HG03520 (cell line): ENCODE measurements at regions not wholly inside any gene's neighbourhood (a gene's known extent, or its start where the extent isn't known, plus 50 kb on each side); places are given as distances from the start of the nearest gene placed in this dataset.

Experiments
- ATAC-seq: cut with Tn5 transposase; IDR thresholded peaks from one replicate; pipeline ENCODE4 v1.9.1; 2021; ENCODE audit warnings: mild to moderate bottlenecking, moderate library complexity; ENCODE audit not compliant: unreplicated experiment

GRCh38 chr16:73764321-73764720, 532.3 kb upstream of the PSMD7 start:
- ATAC-seq: no peak

- ATAC-seq: no peak
Measured at GRCh38 chr16:73756289-73757178, 540.1 kb upstream of the PSMD7 start.

- ATAC-seq: no peak
Measured at GRCh38 chr16:73753931-73754330, 542.7 kb upstream of the PSMD7 start.

GRCh38 chr16:73750639-73751038, 546.0 kb upstream of the PSMD7 start:
- ATAC-seq: no peak

- no peak for ATAC-seq
Measured at GRCh38 chr16:73747328-73747727, 549.3 kb upstream of the PSMD7 start.

GRCh38 chr16:73746554-73746953, 550.1 kb upstream of the PSMD7 start:
- no peak for ATAC-seq

- ATAC-seq: no peak
Measured at GRCh38 chr16:73743665-73744496, 552.7 kb upstream of the PSMD7 start.

- no peak for ATAC-seq
Measured at GRCh38 chr16:73739049-73739769, 557.4 kb upstream of the PSMD7 start.

- ATAC-seq: no peak
Measured at GRCh38 chr16:73738266-73738665, 558.3 kb upstream of the PSMD7 start.

- ATAC-seq: no peak
Measured at GRCh38 chr16:73737637-73738036, 559.0 kb upstream of the PSMD7 start.

DNA sequence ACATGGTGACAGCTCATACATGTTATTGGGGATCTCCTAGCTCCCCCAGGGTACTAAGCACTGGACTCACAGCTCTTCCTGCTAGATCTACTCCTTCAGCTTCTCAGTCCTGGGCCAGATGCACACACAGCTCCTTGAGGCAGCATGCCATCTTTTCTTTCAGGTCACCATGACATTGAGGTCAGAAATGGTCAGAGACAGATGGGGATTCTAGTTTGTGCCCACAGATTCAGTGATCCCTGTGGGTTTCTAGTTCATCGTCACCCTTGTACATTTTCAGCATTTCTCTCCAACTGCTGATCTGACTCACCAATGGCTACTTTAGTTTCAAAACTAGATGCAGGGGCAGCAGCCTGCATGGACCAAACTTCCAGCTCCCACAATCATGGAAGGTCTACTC, 560.7 kb upstream of the PSMD7 start:
- no peak for ATAC-seq

GRCh38 chr16:73735018-73735417, 561.6 kb upstream of the PSMD7 start:
- peak; percentile 65 for ATAC-seq

- ATAC-seq: no peak
Measured at GRCh38 chr16:73732681-73733080, 563.9 kb upstream of the PSMD7 start.

GRCh38 chr16:73732143-73732542, 564.5 kb upstream of the PSMD7 start:
- no peak for ATAC-seq

GRCh38 chr16:73730481-73731090, 566.0 kb upstream of the PSMD7 start:
- no peak for ATAC-seq

- no peak for ATAC-seq
Measured at GRCh38 chr16:73725156-73725555, 571.5 kb upstream of the PSMD7 start.

DNA sequence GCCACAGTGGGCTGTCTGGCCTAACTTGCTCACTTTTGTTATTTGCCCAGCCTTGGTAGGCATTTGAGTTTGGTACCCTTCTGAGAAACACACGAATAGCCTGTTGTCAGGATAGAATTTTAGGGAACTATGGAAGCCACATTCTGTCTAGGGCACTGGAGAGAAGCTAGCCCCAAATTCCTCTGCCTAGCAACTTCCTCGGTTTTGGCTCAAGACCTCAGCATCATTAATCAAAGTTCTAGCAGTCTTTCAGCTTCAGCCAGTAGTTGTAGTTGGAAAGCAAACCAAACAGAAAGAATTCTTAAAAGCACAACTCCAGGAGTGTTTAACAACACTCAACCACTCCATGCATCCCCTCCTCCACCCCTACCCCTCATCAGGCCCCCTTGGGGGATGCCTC, 572.1 kb upstream of the PSMD7 start:
- no peak for ATAC-seq

DNA sequence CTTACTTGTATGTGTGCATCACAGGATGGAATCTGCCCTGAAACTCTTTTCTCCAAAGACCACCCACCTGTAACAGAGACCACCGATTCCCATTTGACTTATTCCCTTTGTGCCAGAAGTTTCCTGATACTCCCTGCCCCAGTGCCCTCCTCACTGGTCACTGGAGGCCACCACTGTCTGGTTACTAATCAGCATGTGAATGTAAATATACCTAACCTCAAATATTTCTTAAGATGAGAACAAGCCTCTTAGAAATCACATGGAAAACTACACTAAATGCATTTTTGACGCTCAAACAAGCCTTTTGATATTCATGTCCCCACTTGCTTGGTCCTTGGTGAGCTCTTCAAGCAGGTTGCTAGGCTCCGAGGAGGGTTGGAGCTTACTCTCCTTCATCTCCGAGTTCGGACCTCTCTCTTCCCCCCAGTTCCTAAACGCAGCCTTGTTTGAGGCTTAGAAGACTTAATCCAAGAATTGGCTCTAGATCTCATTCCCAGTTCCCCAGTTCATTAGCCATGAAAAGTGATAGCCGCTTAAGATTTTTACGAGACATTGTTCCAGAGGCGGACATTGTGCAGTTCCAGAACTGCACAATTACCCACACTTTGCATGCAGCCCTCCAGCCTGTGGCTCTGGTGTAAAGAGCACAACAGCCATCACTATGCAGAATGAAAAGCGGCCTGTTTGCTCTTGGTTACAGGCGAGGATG, 579.2 kb upstream of the PSMD7 start:
- ATAC-seq: no peak

- no peak for ATAC-seq
Measured at GRCh38 chr16:73714976-73715375, 581.6 kb upstream of the PSMD7 start.

DNA sequence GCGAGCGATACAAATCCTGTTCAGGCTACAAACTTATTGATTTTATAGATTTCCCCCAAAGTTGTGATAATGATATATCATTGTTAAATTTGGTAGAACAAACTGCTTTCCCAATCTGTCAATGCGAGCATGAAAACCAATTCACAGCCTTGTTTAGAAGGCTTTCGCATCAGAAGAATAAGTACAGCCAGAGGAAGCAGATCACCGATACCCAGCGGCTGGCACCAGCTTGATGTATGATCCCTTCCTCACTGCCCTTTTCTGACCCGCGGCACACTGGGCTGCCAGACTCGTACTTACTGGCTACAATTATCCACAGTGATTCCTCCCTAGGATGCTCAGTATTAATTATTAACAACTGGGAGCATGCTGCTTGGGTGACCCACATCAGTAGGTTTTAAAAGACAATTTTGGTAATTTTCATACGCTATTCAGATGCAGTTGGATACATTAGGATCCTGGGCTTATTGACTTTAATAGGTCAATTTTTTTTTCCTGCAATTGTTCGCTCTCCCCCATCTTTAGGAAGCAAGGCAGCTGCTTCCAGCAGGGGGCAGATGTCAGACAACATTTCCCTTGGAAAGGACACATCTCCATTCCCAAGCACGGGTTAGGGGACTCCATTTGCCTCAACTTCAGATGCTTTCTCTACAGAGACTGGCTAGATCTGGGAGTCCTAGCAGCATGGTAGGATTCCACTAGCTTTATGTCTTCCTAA, 582.7 kb upstream of the PSMD7 start:
- ATAC-seq: no peak
